ENCODE measurements at regions not wholly inside any gene's neighbourhood (a gene's known extent, or its start where the extent isn't known, plus 50 kb on each side); places are given as distances from the start of the nearest gene placed in this dataset.

DNA sequence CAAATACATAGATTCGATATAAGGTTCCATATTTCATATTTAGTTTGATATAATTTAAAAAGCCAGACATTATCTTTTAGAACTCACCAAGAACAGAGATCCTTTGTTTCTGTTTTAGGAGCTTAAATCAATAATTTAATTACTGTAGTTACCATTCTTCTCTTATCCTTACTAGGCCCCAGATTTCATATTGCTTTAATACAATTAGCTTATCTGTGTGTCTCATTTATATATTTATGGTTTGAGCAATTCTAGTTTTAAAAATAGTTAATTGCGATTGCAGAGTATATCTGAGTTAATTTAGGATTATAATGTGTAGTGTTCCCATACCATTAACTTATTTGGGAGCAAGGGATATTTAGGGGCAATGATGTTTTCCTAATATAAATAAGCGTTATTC, 558.8 kb upstream of the ZNF804A start (continued):
- TF ChIP-seq STAT1 (IDR thresholded peaks at IDR 0.05; ENCODE audit: unreplicated experiment) (no peak), CTCF (conservative IDR thresholded peaks at IDR 0.05; ENCODE audit: low read depth in 2 of 2) (no peak), REST (IDR thresholded peaks at IDR 0.05; ENCODE audit: unreplicated experiment) (no peak)

DNA sequence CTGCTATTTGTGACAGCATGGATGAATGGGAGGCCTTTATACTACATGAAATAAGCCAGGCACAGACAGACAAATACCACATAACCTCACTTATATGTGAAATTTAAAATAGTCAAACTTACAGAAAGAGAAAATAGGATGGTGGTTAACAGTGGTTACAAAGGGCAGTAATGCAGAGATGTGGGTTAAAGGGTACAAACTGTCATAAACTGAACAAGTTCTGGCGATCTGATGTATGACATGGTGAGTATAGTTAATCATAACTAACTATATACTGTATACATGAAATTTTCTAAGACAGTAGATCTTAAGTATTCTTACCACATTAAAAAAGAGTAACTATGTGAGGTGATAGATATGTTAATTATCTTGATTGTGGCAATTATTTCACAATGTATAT, 558.1 kb upstream of the ZNF804A start:
- no peaks in the 10 kb centered on the region for H3K4me1 Mint-ChIP-seq
- H2AFZ ChIP-seq = no peak overlapping the region
- TF ChIP-seq REST (IDR thresholded peaks at IDR 0.05; ENCODE audit: unreplicated experiment) (no peak), EZH2phosphoT487 (IDR thresholded peaks at IDR 0.05; ENCODE audit: unreplicated experiment) (no peak), ZNF462 (CRISPR knock-in tag; IDR thresholded peaks at IDR 0.05) (no peak), ZNF331 (CRISPR knock-in tag; IDR thresholded peaks at IDR 0.05; ENCODE audit: low read depth) (no peak), CREB1 (CRISPR knock-in tag; IDR thresholded peaks at IDR 0.05; ENCODE audit: low read depth) (no peak), ZNF114 (CRISPR knock-in tag; IDR thresholded peaks at IDR 0.05) (no peak), NANOG (IDR thresholded peaks at IDR 0.05; ENCODE audit: borderline replicate concordance) (no peak)

More for the DNA sequence above, 558.1 kb upstream of the ZNF804A start:
- H3K9me2 ChIP-seq (ENCODE audit: insufficient read depth) = no peaks in the 10 kb centered on the region
- Mint-ChIP-seq H3K36me3 (ENCODE audit: low read depth) (no peaks in the 10 kb centered on the region), H3K9me3 (no peaks in the 10 kb centered on the region), H3K27ac (no peak overlapping the region), H3K27me3 (ENCODE audit: insufficient read depth, low read depth, poor library complexity) (no peaks in the 10 kb centered on the region), H3K4me3 (no peak overlapping the region)
- no peaks in the 10 kb centered on the region for H3K4me1 ChIP-seq (ENCODE audit: insufficient read depth)
- H3K36me3 ChIP-seq (ENCODE audit: insufficient read depth) = no peaks in the 10 kb centered on the region
- no peak overlapping the region for H3K4me2 ChIP-seq
- H3K27ac ChIP-seq (ENCODE audit: low read depth) = no peak overlapping the region
- no peaks in the 10 kb centered on the region for H3F3A ChIP-seq (replicated peaks; ENCODE audit: low read depth)
- ATAC-seq = no peak
- no peaks in the 10 kb centered on the region for H3K27me3 ChIP-seq (ENCODE audit: insufficient read depth)
- no peak overlapping the region for H3K4me3 ChIP-seq
- no peaks in the 10 kb centered on the region for H4K20me1 ChIP-seq (replicated peaks; ENCODE audit: insufficient read depth)
- no peak for DNase-seq (ENCODE audit: low spot score)
- no peaks in the 10 kb centered on the region for H3K79me2 ChIP-seq (replicated peaks; ENCODE audit: insufficient read depth)

All from GM23338 (cell line).